Loucy (cell line): ENCODE measurements at regions not wholly inside any gene's neighbourhood (a gene's known extent, or its start where the extent isn't known, plus 50 kb on each side); places are given as distances from the start of the nearest gene placed in this dataset.

Experiments
- H2AFZ ChIP-seq: fragments of 200-600 bp; sonication (generic); 2 replicates; pipeline ENCODE4 v1.6.0; 2016; ENCODE audit warnings: antibody characterized with exemption, mild to moderate bottlenecking, low read length, moderate library complexity
- H3F3A ChIP-seq: fragments of 200-600 bp; 2 replicates; pipeline ENCODE4 v1.6.0; 2016; ENCODE audit warnings: antibody characterized with exemption, low read depth, mild to moderate bottlenecking
- H3K27me3 ChIP-seq: fragments of 200-600 bp; sonication (generic); 2 replicates; pipeline ENCODE4 v1.6.1; 2014; ENCODE audit warnings: low read length, mild to moderate bottlenecking; ENCODE audit not compliant: insufficient read depth, poor library complexity, severe bottlenecking
- H3K36me3 ChIP-seq: fragments of 200-600 bp; sonication (generic); 2 replicates; pipeline ENCODE4 v1.6.1; 2016; ENCODE audit warnings: low read length; ENCODE audit not compliant: insufficient read depth
- H3K4me1 ChIP-seq: fragments of 200-600 bp; sonication (generic); 2 replicates; pipeline ENCODE4 v1.5.1; 2014; ENCODE audit warnings: low read length, mild to moderate bottlenecking; ENCODE audit not compliant: insufficient read depth, poor library complexity, severe bottlenecking
- H3K4me2 ChIP-seq: fragments of 200-600 bp; sonication (generic); 2 replicates; pipeline ENCODE4 v1.6.0; 2014; ENCODE audit warnings: antibody characterized with exemption, low read length, low read depth, mild to moderate bottlenecking; ENCODE audit not compliant: poor library complexity, severe bottlenecking
- H3K4me3 ChIP-seq: fragments of 200-600 bp; sonication (generic); 2 replicates; pipeline ENCODE4 v1.5.1; 2014; ENCODE audit warnings: low read length, mild to moderate bottlenecking, mixed read lengths; ENCODE audit not compliant: poor library complexity, severe bottlenecking
- H3K79me2 ChIP-seq: fragments of 200-600 bp; sonication (generic); 2 replicates; pipeline ENCODE4 v1.6.1; 2014; ENCODE audit warnings: low read length; ENCODE audit not compliant: insufficient read depth
- H3K9ac ChIP-seq: fragments of 200-600 bp; sonication (generic); 2 replicates; pipeline ENCODE4 v1.6.0; 2014; ENCODE audit warnings: mild to moderate bottlenecking, low read depth, low read length, moderate library complexity; ENCODE audit not compliant: poor library complexity, severe bottlenecking
- H3K9me2 ChIP-seq: fragments of 200-600 bp; sonication (generic); replicated peaks from 2 replicates; pipeline ENCODE4 v1.6.1; 2016; ENCODE audit warnings: low read depth, low read length, mixed read lengths
- H3K9me3 ChIP-seq: fragments of 200-600 bp; sonication (generic); 2 replicates; pipeline ENCODE4 v1.6.1; 2014; ENCODE audit warnings: mild to moderate bottlenecking, antibody characterized with exemption, low read length, low read depth; ENCODE audit not compliant: insufficient read depth
- H4K20me1 ChIP-seq: fragments of 200-600 bp; sonication (generic); 2 replicates; pipeline ENCODE4 v1.6.0; 2014; ENCODE audit warnings: antibody characterized with exemption, low read length, mild to moderate bottlenecking; ENCODE audit not compliant: insufficient read depth, poor library complexity, severe bottlenecking
- EZH2phosphoT487 ChIP-seq: fragments of 200-600 bp; IDR thresholded peaks from 2 replicates; pipeline ENCODE4 v1.6.1; 2018; ENCODE audit warnings: antibody characterized with exemption, mild to moderate bottlenecking, moderate library complexity, borderline replicate concordance
- TF ChIP-seq, protein P1 (sequence below): fragments of 200-600 bp; sonication (generic); conservative IDR thresholded peaks from 2 replicates; pipeline ENCODE4 v1.5.1; 2014; ENCODE audit warnings: mild to moderate bottlenecking, antibody characterized with exemption, low read length

DNA sequence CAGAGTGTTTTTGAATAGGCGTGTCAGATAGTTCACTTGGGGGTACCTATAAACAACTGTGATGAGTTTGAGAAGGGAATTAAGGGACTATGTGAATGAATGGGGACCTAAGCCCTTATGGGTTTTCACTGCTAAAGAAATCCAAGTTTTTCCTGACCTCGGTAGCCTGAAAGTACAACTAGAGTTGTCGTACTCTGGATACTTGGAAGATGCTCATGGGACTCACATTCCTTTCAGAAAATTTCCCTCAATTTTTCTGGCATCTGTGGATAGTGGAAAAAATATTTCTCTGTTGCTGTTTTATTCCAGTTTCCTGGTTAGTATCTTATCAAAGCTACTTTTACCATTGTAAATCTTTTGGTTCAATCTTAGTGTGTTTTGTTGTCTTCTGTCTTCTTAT, 1112.3 kb upstream of the SEMA6A start:
- Histone ChIP-seq H3K9me3 (no peaks in the 10 kb centered on the region), H3K4me2 (no peak overlapping the region), H4K20me1 (no peaks in the 10 kb centered on the region), H3K9ac (no peak overlapping the region), H3K27me3 (no peaks in the 10 kb centered on the region), H3K9me2 (no peaks in the 10 kb centered on the region), H3K4me3 (no peak overlapping the region), H3K36me3 (no peaks in the 10 kb centered on the region), H2AFZ (no peak overlapping the region), H3F3A (no peaks in the 10 kb centered on the region), H3K79me2 (no peaks in the 10 kb centered on the region), H3K4me1 (no peaks in the 10 kb centered on the region)
- TF ChIP-seq, protein P1, sequence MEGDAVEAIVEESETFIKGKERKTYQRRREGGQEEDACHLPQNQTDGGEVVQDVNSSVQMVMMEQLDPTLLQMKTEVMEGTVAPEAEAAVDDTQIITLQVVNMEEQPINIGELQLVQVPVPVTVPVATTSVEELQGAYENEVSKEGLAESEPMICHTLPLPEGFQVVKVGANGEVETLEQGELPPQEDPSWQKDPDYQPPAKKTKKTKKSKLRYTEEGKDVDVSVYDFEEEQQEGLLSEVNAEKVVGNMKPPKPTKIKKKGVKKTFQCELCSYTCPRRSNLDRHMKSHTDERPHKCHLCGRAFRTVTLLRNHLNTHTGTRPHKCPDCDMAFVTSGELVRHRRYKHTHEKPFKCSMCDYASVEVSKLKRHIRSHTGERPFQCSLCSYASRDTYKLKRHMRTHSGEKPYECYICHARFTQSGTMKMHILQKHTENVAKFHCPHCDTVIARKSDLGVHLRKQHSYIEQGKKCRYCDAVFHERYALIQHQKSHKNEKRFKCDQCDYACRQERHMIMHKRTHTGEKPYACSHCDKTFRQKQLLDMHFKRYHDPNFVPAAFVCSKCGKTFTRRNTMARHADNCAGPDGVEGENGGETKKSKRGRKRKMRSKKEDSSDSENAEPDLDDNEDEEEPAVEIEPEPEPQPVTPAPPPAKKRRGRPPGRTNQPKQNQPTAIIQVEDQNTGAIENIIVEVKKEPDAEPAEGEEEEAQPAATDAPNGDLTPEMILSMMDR: no peak
- no peak for TF ChIP-seq EZH2phosphoT487

DNA sequence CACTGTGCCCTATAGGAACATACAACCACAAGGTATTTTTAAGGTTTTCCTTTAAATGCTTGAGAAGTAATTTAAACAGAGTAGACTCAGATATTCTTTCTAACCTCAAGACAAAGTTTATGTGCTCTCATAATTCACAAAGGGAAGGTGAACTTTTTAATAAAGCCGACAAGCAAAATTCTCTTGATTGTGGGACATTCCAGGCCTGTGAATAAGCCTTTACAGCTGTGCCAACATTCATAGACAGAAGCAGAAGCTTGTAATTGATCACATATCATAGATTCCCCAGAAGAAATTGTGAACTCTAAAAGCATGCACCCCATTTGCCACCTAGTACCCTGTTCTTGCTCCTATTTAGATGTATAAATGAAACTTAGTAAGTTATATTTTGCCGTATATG, 1107.8 kb upstream of the SEMA6A start:
- H4K20me1 ChIP-seq: no peaks in the 10 kb centered on the region
- no peak overlapping the region for H2AFZ ChIP-seq
- no peak for TF ChIP-seq EZH2phosphoT487
- TF ChIP-seq, protein P1: no peak
- no peak overlapping the region for H3K4me2 ChIP-seq
- no peaks in the 10 kb centered on the region for H3F3A ChIP-seq
- H3K9ac ChIP-seq: no peak overlapping the region
- no peaks in the 10 kb centered on the region for H3K36me3 ChIP-seq
- H3K9me3 ChIP-seq: no peaks in the 10 kb centered on the region
- H3K9me2 ChIP-seq: no peaks in the 10 kb centered on the region
- no peaks in the 10 kb centered on the region for H3K79me2 ChIP-seq
- no peak overlapping the region for H3K4me3 ChIP-seq
- H3K4me1 ChIP-seq: no peaks in the 10 kb centered on the region
- H3K27me3 ChIP-seq: no peaks in the 10 kb centered on the region

- no peaks in the 10 kb centered on the region for H3K36me3 ChIP-seq
- H3K9me2 ChIP-seq: no peaks in the 10 kb centered on the region
- H3K4me3 ChIP-seq: no peak overlapping the region
- no peak overlapping the region for H2AFZ ChIP-seq
- no peaks in the 10 kb centered on the region for H3K4me1 ChIP-seq
- no peaks in the 10 kb centered on the region for H3K27me3 ChIP-seq
- H3K9ac ChIP-seq: no peak overlapping the region
- no peaks in the 10 kb centered on the region for H3K79me2 ChIP-seq
- no peak overlapping the region for H3K4me2 ChIP-seq
- no peaks in the 10 kb centered on the region for H4K20me1 ChIP-seq
- H3F3A ChIP-seq: no peaks in the 10 kb centered on the region
- no peak for TF ChIP-seq EZH2phosphoT487
- TF ChIP-seq, protein P1: no peak
- H3K9me3 ChIP-seq: no peaks in the 10 kb centered on the region
These were observed 1107.0 kb upstream of the SEMA6A start for GRCh38 chr5:117681431-117682254.
